ENCODE measurements at regions not wholly inside any gene's neighbourhood (a gene's known extent, or its start where the extent isn't known, plus 50 kb on each side); places are given as distances from the start of the nearest gene placed in this dataset.

DNA sequence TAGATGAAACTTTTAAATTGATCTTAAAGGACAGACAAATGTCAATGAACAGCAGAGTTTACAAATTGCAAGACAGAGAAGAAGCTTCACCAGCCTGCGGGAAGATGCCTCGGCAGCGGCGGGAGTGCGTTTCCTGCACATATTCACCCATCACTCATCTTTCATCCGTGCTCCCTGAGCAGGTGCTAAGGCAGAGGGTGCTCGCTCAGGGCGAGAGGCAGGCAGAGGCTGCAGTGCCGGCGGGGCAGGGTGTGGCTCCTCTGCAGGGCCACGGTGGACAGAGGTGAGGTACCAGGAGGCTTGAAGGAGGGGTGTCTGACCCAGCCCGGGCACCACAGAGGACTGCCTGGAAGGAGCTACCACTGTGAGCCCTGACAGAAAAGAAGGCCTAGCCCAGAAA lies 155.2 kb upstream of the PPP2R2D start:
- 87 to 92% methylated on average over 12 of the region's 12 CpGs for WGBS, 2 donors

GRCh38 chr10:131746241-131746711 lies 154.5 kb upstream of the PPP2R2D start:
- intact Hi-C loops (cut with DNase I; ENCODE audit: low total_unique reads): no loop called here
- no peaks in the 10 kb centered on the region for H3K9me3 ChIP-seq
- TF ChIP-seq POLR2A (IDR thresholded peaks at IDR 0.05) (no peak), CTCF (IDR thresholded peaks at IDR 0.05) (no peak)
- H3K27ac ChIP-seq: no peak overlapping the region
- no peaks in the 10 kb centered on the region for H3K27me3 ChIP-seq
- 86 to 91% methylated on average over 8 to 18 of the region's 20 CpGs for WGBS, 2 donors
- H3K36me3 ChIP-seq (ENCODE audit: low read depth, missing control alignments): no peaks in the 10 kb centered on the region
- DNase-seq: no peak
- no peaks in the 10 kb centered on the region for H3K4me1 ChIP-seq
- no peak overlapping the region for H3K4me3 ChIP-seq

More for the DNA sequence above, 155.2 kb upstream of the PPP2R2D start:
- DNase-seq: no peak
- no peaks in the 10 kb centered on the region for H3K36me3 ChIP-seq (ENCODE audit: low read depth, missing control alignments)
- H3K27me3 ChIP-seq: no peaks in the 10 kb centered on the region
- H3K4me3 ChIP-seq: no peak overlapping the region
- H3K27ac ChIP-seq: no peak overlapping the region
- intact Hi-C loops (cut with DNase I; ENCODE audit: low total_unique reads): no loop called here
- H3K9me3 ChIP-seq: no peaks in the 10 kb centered on the region
- no peaks in the 10 kb centered on the region for H3K4me1 ChIP-seq
- no peak for TF ChIP-seq CTCF (IDR thresholded peaks at IDR 0.05)
- no peak for TF ChIP-seq POLR2A (IDR thresholded peaks at IDR 0.05)

DNA sequence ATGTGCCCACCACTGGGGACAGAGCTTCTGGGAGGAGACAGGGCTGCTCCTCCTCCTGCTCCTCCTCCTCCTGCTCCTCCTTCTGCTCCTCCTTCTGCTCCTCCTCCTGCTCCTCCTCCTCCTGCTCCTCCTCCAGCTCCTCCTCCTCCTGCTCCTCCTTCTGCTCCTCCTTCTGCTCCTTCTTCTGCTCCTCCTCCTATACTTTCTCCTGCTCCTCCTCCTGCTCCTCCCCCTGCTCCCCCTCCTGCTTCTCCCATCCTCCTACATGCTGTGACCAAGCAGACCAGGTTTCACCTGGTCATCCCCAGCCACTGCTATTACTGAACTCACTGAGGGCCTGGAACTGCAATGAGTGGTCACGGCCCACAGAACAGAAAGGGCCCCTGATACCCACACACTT lies 154.0 kb upstream of the PPP2R2D start:
- 82 to 83% methylated on average over 1 of the region's 1 CpG for WGBS, 2 donors
- Histone ChIP-seq H3K4me3 (no peak overlapping the region), H3K27me3 (no peaks in the 10 kb centered on the region), H3K27ac (no peak overlapping the region), H3K4me1 (no peaks in the 10 kb centered on the region), H3K36me3 (ENCODE audit: low read depth, missing control alignments) (no peaks in the 10 kb centered on the region), H3K9me3 (no peaks in the 10 kb centered on the region)
- TF ChIP-seq POLR2A (IDR thresholded peaks at IDR 0.05) (no peak), CTCF (IDR thresholded peaks at IDR 0.05) (no peak)
- DNase-seq: no peak
- intact Hi-C loops (cut with DNase I; ENCODE audit: low total_unique reads): no loop called here

- TF ChIP-seq CTCF (IDR thresholded peaks at IDR 0.05) (no peak), POLR2A (IDR thresholded peaks at IDR 0.05) (no peak)
- intact Hi-C loops (cut with DNase I; ENCODE audit: low total_unique reads): no loop called here
- no peak for DNase-seq
- no peaks in the 10 kb centered on the region for H3K27me3 ChIP-seq
- WGBS, 2 donors: 88 to 89% methylated on average over 15 to 16 of the region's 16 CpGs
- H3K4me1 ChIP-seq: no peaks in the 10 kb centered on the region
- H3K27ac ChIP-seq: no peak overlapping the region
- no peaks in the 10 kb centered on the region for H3K36me3 ChIP-seq (ENCODE audit: low read depth, missing control alignments)
- H3K9me3 ChIP-seq: no peaks in the 10 kb centered on the region
- no peak overlapping the region for H3K4me3 ChIP-seq
These were observed 153.6 kb upstream of the PPP2R2D start for GRCh38 chr10:131747251-131747650.

DNA sequence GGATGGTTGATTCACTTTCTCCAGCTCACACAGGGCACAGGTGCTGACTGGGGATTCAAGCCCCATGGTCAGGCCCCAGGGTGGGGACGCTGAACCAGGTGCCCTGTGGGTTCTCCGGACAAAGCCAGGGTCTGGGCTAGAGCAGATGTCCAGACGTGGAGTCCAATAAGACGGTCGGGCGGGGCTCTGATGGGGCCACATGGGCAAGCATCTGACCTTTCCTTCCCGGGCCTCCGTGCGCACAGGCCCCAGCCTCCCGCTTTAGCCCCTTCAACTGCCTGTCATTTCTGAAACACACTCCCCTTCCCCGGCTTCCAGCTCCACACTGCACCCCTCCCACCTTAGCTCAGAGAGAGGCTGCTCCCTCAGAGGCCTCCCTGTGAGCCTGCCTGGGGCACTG lies 153.0 kb upstream of the PPP2R2D start:
- Histone ChIP-seq H3K4me1 (no peaks in the 10 kb centered on the region), H3K9me3 (no peaks in the 10 kb centered on the region), H3K36me3 (ENCODE audit: low read depth, missing control alignments) (no peaks in the 10 kb centered on the region), H3K27ac (no peak overlapping the region), H3K4me3 (no peak overlapping the region), H3K27me3 (no peaks in the 10 kb centered on the region)
- DNase-seq: no peak
- intact Hi-C loops (cut with DNase I; ENCODE audit: low total_unique reads): no loop called here
- 89 to 92% methylated on average over 5 to 11 of the region's 11 CpGs for WGBS, 2 donors
- TF ChIP-seq POLR2A (IDR thresholded peaks at IDR 0.05) (no peak), CTCF (IDR thresholded peaks at IDR 0.05) (no peak)

Measured in testis (tissue), 2 donors.